HepG2 (cell line): ENCODE measurements at regions not wholly inside any gene's neighbourhood (a gene's known extent, or its start where the extent isn't known, plus 50 kb on each side); places are given as distances from the start of the nearest gene placed in this dataset.

Experiments
- ATAC-seq: fragments of 200-7000 bp; cut with Tn5 transposase; 3 replicates; pipeline ENCODE4 v1.9.1; 2020; ENCODE audit warnings: mild to moderate bottlenecking, moderate library complexity
- BruUV-seq: library from RNA; stranded (reverse); fragments of 400-500 nt; replicated peaks from 2 replicates; lab custom pipeline; 2021; lab: Mats Ljungman, UMichigan
- CTCF ChIA-PET: fragments of 300-600 bp; formaldehyde crosslinking; extraction: SDS; loops from one replicate; lab custom pipeline; 2021; ENCODE audit warnings: low total read pairs, inconsistent platforms, low intra/inter-chr PET ratio; lab: Yijun Ruan, JAX
- POLR2A ChIA-PET: fragments of 350-600 bp; sonication (Branson Sonifier 250); formaldehyde crosslinking; loops from one replicate; lab custom pipeline; 2020; ENCODE audit warnings: antibody characterized with exemption, inconsistent platforms; lab: Yijun Ruan, JAX
- DNase-seq: peaks from one replicate; pipeline ENCODE4 v3.0.0-alpha.2; 2015; ENCODE audit warnings: low spot score
- FAIRE-seq: peaks from 3 replicates; lab custom pipeline; 2011; peaks lifted over from hg19 to GRCh38; lab: Jason Lieb, UNC
- H2AFZ ChIP-seq: one replicate; pipeline ENCODE4 v1.6.1; 2011; ENCODE audit warnings: low read length, inconsistent platforms
- H3K27ac ChIP-seq: fragments of 300-600 bp; 3 replicates; pipeline ENCODE4 v1.8.0; 2011; ENCODE audit warnings: mixed run types, mild to moderate bottlenecking, mixed read lengths, low read length, inconsistent platforms; ENCODE audit not compliant: insufficient read depth; ENCODE audit errors: extremely low read length
- H3K27me3 ChIP-seq, 2 experiments: fragments of 200-600 bp in 1 of 2; 2 replicates in 1 of 2; 3 replicates in 1 of 2; pipeline versions ENCODE4 v1.6.0 to v1.8.0; 2011; ENCODE audit warnings: low read length in 2 of 2, mild to moderate bottlenecking in 2 of 2, moderate library complexity in 2 of 2, inconsistent platforms in 1 of 2; ENCODE audit not compliant: insufficient read depth in 2 of 2, control insufficient read depth in 1 of 2
- H3K36me3 ChIP-seq, 2 experiments: fragments of 200-600 bp in 1 of 2; replicated peaks in 1 of 2; 2 replicates in 1 of 2; 3 replicates in 1 of 2; pipeline versions ENCODE4 v1.5.1 to v1.8.0; 2011; ENCODE audit warnings: low read length in 2 of 2, inconsistent platforms in 1 of 2; ENCODE audit not compliant: insufficient read depth in 2 of 2, control insufficient read depth in 1 of 2
- H3K4me1 ChIP-seq: 2 replicates; pipeline ENCODE4 v1.5.1; 2012; ENCODE audit warnings: low read length, inconsistent platforms; ENCODE audit not compliant: insufficient read depth
- H3K4me2 ChIP-seq: 2 replicates; pipeline ENCODE4 v1.6.0; 2011; ENCODE audit warnings: low read depth, low read length, inconsistent platforms
- H3K4me3 ChIP-seq, 3 experiments: fragments of 200-600 bp in 1 of 3; sonication (generic), shearing (Covaris generic) in 1 of 3; replicated peaks in 1 of 3; 2 replicates each; pipeline ENCODE4 v1.5.1; 2011 to 2016; ENCODE audit warnings: low read length in 3 of 3, inconsistent platforms in 2 of 3, low read depth in 2 of 3, mild to moderate bottlenecking in 2 of 3, control low read depth in 1 of 3, mixed read lengths in 1 of 3; ENCODE audit not compliant: insufficient read depth in 1 of 3
- H3K79me2 ChIP-seq: one replicate; pipeline ENCODE4 v1.6.1; 2011; ENCODE audit warnings: low read length, inconsistent platforms; ENCODE audit not compliant: insufficient read depth
- H3K9ac ChIP-seq: 2 replicates; pipeline ENCODE4 v1.6.0; 2011; ENCODE audit warnings: mild to moderate bottlenecking, low read depth, low read length, inconsistent platforms; ENCODE audit not compliant: insufficient read depth
- H3K9me3 ChIP-seq: 2 replicates; pipeline ENCODE4 v1.5.1; 2012; ENCODE audit warnings: mild to moderate bottlenecking, low read length
- H4K20me1 ChIP-seq: 2 replicates; pipeline ENCODE4 v1.6.0; 2011; ENCODE audit warnings: inconsistent platforms, mild to moderate bottlenecking, low read length, moderate library complexity; ENCODE audit not compliant: insufficient read depth
- KDM3A ChIP-seq: IDR thresholded peaks from 2 replicates; pipeline ENCODE4 v1.6.1; 2018; ENCODE audit warnings: low read depth, missing compliant biosample characterization
- MAFK ChIP-seq, 2 experiments: IDR thresholded peaks in 1 of 2; conservative IDR thresholded peaks in 1 of 2; 2 replicates each; pipeline ENCODE4 v1.6.1; 2011; ENCODE audit warnings: improper control_type of control experiment in 2 of 2, low read length in 2 of 2
- POLR2AphosphoS2 ChIP-seq: IDR thresholded peaks from 2 replicates; pipeline ENCODE4 v1.6.1; 2011; ENCODE audit warnings: low read depth, low read length, improper control_type of control experiment
- SMARCE1 ChIP-seq: fragments of 450-650 bp; IDR thresholded peaks from 2 replicates; pipeline ENCODE4 v1.6.1; 2017; ENCODE audit warnings: borderline replicate concordance
- ZNF788 ChIP-seq: sonication (generic); formaldehyde crosslinking; IDR thresholded peaks from 2 replicates; pipeline ENCODE4 v1.5.0; 2020; ENCODE audit warnings: mild to moderate bottlenecking, missing genetic modification reagents, borderline replicate concordance
- WGBS: methylation state at CpG from one replicate; pipeline ENCODE4 v1.1.6; 2017; ENCODE audit warnings: low lambda C conversion rate; 5-methylcytosine and 5-hydroxymethylcytosine counted together
- in situ Hi-C: cut with HindIII; loops from 2 replicates; pipeline ENCODE4 v1.10.0; 2017; ENCODE audit warnings: low pct_unique_long_range_greater_than_20kb; ENCODE audit not compliant: extremely low pct_ligation_motif_present
- intact Hi-C: fragments of 100-400 bp; cut with micrococcal nuclease; formaldehyde crosslinking; loops from one replicate; pipeline ENCODE4 v1.10.0; 2022; ENCODE audit not compliant: unreplicated experiment
- TF ChIP-seq, protein P1 (sequence below): IDR thresholded peaks from 2 replicates; pipeline ENCODE4 v1.6.1; 2016; ENCODE audit warnings: low read depth
- TF ChIP-seq, protein P2 (sequence below): sonication (generic); formaldehyde crosslinking; IDR thresholded peaks from 2 replicates; pipeline ENCODE4 v1.8.1; 2023; ENCODE audit warnings: mild to moderate bottlenecking, moderate library complexity, missing genetic modification reagents

DNA sequence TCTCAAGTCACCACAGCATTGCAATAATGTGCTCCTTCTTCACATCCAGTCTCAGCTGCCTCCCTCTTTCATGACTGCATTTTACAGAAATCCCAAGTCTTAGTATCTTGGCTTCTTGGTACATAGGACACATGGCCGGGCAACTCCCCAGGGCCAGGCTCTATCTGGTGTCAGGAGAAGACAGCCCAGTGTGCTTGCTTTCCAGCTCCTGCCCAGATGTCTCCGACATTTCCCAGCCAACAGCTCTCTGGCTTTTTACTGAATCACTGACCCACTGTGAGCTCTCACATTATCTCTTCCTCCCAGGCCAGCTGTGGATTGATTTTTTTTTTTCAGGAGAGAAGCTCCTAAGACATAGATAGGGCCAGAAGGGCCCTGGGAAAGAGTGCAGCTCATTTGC lies 346.0 kb upstream of the C11orf87 start:
- no peaks in the 10 kb centered on the region for H3K36me3 ChIP-seq
- H3K9me3 ChIP-seq, result no peaks in the 10 kb centered on the region
- no peak overlapping the region for H2AFZ ChIP-seq
- no peak overlapping the region for H3K27ac ChIP-seq
- intact Hi-C loops, result no loop called here
- no peaks in the 10 kb centered on the region; a peak in 1 of 5 replicates for H3K27me3 ChIP-seq
- FAIRE-seq (no peak), DNase-seq (no peak), ATAC-seq (no peak)
- H3K4me2 ChIP-seq, result no peak overlapping the region
- H3K9ac ChIP-seq, result no peak overlapping the region
- TF ChIP-seq KDM3A (CRISPR knock-in tag) (no peak), SMARCE1 (no peak), POLR2AphosphoS2 (no peak), MAFK (conservative IDR thresholded peaks at IDR 0.05 in 1 of 2, IDR thresholded peaks at IDR 0.05 in 1 of 2; ENCODE audit: low read length in 2 of 2) (no peak), ZNF788 (CRISPR knock-in tag) (no peak)
- TF ChIP-seq, protein P1, sequence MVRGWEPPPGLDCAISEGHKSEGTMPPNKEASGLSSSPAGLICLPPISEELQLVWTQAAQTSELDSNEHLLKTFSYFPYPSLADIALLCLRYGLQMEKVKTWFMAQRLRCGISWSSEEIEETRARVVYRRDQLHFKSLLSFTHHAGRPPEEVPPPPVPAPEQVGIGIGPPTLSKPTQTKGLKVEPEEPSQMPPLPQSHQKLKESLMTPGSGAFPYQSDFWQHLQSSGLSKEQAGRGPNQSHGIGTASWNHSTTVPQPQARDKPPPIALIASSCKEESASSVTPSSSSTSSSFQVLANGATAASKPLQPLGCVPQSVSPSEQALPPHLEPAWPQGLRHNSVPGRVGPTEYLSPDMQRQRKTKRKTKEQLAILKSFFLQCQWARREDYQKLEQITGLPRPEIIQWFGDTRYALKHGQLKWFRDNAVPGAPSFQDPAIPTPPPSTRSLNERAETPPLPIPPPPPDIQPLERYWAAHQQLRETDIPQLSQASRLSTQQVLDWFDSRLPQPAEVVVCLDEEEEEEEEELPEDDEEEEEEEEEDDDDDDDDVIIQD (CRISPR knock-in tag), result no peak
- TF ChIP-seq, protein P2, sequence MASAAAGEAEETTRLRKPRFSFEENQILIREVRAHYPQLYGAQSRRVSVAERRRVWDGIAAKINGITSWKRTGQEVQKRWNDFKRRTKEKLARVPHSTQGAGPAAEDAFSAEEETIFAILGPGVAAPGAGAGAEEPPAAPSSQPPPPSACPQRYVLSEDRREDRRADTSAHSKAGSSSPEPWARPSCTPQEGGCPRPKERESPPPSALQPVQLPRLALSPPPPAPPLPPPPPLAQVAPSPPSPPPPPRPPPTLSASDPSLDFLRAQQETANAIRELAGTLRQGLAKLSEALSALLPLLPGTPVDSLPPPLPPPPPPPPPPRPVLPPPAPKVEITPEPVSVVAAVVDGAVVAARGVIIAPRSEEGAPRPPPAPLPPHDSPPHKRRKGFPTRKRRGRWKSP (CRISPR knock-in tag), result no peak
- in situ Hi-C loops, result no loop called here
- H3K4me3 ChIP-seq, result no peak overlapping the region
- no TSS peak for BruUV-seq
- H3K4me1 ChIP-seq, result no peaks in the 10 kb centered on the region
- no peaks in the 10 kb centered on the region for H4K20me1 ChIP-seq
- no peaks in the 10 kb centered on the region for H3K79me2 ChIP-seq
- WGBS, result 0% methylated on average over 2 of the region's 2 CpGs
- ChIA-PET CTCF (no interaction called here), POLR2A (no interaction called here)
